NCI-H187 treated with DMSO at 0.1 percent for 48 hours (cell line): ENCODE measurements at regions not wholly inside any gene's neighbourhood (a gene's known extent, or its start where the extent isn't known, plus 50 kb on each side); places are given as distances from the start of the nearest gene placed in this dataset.
"Not testable (repeated sequence)": the region's sequence is repeated elsewhere in the genome, so short reads cannot be mapped to it uniquely, and the experiment has no call there.

Experiments
- DNase-seq: peaks from one replicate; lab custom pipeline; 2025; lab: John Stamatoyannopoulos, UW

DNA sequence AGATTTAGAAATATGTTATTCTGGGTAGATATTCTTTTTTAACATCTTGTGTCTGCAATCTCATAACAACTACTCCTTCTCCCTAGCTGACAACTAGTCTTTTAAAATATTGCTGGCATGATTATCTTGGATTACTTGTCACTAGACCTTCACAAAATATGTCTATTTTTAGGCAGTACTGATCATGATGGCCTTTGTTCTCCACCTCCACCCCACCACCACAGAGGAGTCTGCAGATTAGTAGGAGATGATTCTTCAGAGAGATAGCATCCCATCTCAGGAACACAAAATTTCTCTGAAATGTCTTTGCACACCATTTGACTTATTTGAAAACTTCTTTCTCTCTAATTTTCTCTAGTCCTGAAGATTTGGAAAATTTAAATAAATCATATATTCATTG is 338.1 kb upstream of the SPHKAP start:
- no peak for DNase-seq

DNA sequence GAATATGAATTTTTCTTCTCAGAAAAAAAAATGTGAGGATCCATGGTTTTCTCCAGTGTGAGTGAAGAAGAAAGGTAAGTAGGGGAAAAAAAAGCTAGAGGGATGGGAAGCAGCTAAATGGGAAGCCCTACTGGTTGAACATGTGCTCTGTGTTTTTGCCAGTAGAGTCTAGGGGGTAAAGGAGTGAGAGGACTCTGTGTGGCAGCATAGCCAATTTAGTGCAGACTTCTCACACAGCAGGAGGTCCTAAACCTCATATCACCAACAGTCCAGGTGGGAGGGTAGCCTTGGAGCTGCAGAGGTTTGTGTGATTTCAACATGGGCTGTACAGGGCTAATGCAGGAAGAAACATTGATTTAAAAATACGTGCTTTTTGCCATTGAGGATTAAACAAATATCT is 334.5 kb upstream of the SPHKAP start:
- DNase-seq, result no peak

DNA sequence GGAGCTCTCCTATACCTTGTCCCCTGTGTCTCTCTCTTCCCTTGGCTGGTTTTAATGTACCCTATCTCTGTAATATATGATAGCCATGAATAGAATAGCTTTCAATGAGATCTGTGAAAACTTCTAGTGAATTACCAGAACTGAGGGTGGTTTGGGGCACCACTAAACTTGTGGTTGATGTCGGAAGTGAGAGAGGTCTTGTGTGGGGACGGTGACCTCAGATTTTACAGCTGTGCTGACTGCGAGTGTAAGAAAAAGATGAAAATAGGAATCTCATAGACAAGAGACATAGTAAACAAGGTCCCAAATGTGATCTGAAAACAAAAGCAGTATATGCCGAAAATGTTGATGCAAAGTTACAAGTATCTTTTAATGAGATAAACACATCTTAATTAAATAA is 332.0 kb upstream of the SPHKAP start:
- DNase-seq, result not testable (repeated sequence)

DNA sequence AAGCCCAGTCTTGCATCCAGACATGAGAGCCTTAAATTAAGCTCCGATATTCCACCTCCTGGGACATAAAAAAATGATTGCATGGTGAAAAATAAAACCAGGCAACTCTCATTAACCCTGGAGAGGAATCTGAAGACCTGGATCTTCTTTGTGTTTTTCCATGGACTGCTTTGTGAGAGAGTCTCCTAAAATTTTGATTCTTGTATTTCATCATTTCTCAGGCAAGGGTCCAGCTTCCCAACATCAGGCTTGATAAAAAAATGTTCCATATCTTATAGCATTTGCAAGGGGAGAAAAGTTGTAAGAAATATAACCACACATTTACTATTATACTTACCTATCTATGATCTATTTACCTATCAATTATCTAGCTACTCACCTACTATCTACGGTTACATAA is 327.5 kb upstream of the SPHKAP start:
- DNase-seq, result no peak

DNA sequence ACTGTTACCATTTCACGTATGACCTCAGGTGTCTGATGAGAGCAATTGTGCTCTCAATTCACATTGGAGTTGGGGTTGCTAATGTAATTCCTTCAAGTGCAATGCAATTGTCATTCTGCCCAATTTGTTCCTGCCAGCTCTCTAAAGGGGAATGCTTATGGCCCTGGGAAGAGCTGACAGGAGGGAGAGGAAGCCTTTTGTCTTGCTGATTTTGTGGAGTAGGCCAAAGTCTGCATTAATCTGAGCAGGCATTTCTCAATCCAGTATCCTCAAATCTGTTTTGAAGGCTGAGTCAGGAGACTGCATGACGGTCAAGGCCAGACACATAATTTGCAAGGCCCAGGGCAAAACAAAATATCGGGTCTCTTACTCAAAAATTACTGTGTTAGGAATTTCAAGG is 326.4 kb upstream of the SPHKAP start:
- no peak for DNase-seq

DNA sequence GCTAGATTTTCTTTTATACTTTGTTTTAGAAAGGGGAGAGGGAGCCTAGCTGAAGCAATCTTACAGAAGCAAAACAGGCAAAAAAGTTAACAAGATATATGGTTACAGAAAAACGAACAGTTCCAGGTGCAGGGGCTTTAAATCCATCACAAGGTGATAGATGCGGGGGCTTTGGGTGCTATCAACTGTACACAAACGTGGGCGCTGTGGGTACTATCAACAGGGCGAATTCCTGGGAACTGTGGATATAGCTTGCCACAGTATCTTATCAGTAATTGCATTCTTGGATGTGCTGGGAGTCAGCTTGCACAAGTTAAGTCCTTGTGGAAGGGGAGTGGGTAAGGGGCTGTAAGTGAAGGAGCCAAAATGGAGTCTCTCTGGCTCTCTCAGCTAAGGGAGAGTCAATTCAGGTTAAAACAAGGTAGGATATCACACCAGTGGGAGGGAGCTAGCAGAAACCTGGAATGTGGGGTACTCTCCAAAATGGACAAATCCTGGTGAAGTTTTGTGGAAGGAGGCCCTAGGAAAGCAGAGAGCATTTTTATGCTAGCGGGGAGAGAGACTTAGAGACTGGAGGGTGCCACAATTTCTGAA is 325.8 kb upstream of the SPHKAP start:
- no peak for DNase-seq

DNA sequence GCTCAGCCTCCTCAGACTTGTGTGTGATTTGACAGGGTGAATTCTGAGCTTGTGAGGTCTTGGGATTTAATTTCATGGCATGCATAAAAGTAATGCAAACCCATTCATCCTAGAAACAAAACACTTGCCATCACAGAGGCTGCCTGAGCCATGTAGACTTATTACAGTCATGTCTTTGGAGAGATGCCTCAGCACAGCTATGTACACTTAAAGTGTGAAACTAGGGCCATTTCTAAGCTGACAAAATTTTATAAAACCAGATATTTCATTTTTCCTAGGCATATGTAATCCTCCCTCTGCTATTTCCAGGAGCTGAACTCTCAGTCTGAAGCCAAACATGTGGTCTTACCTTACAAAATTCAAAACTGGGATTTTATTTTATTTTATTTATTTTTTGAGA is 322.2 kb upstream of the SPHKAP start:
- no peak for DNase-seq

DNA sequence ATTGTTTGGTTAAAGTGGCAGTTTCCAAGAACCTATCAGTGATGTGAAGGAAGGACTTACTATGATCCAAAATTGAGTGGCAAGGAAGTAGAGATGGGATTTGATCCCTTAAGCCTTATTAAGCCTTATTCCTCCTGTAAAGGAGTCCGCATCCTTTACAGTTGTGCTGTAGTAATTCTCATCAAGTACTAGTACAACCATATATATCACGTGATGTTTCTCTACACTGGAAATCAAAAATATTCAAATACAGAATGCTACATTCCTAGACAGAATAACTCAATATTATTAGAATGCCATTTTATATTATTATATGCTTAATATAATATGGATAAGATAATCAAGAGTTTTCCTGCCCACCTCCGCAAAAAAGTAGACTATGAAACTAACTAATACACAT is 312.4 kb upstream of the SPHKAP start:
- DNase-seq, result no peak

DNA sequence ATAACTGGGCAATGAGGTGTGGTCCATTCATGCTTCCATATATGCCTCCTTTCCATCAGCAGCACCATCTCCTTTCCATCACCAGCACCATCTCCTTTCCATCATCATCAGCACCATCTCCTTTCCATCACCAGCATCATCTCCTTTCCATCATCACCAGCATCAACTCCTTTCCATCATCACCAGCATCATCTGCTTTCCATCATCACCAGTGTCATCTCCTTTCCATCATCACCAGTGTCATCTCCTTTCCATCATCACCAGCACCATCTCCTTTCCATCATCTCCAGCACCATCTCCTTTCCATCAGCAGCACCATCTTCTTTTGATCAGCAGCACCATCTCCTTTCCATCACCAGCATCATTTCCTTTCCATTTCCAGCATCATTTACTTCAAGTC is 297.5 kb upstream of the SPHKAP start:
- no peak for DNase-seq

DNA sequence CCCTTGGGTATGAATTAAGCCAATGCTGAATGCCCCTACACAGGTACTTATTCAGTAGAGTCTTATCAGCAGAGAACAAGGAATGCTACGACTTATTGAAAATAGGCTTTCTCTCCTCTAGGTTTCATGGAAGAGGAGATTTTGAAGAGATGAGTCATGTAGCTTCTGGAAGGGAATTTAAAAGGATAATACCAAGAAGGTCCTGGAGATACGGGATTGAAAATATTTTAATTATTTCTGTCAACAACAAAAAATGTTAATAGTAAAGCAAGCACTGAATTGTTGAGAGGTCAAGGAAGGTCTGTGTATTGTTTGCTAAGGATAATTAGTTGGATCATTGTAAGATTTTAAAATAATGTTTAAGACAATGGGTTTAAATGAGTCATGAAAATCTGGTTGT is 293.0 kb upstream of the SPHKAP start:
- no peak for DNase-seq

DNA sequence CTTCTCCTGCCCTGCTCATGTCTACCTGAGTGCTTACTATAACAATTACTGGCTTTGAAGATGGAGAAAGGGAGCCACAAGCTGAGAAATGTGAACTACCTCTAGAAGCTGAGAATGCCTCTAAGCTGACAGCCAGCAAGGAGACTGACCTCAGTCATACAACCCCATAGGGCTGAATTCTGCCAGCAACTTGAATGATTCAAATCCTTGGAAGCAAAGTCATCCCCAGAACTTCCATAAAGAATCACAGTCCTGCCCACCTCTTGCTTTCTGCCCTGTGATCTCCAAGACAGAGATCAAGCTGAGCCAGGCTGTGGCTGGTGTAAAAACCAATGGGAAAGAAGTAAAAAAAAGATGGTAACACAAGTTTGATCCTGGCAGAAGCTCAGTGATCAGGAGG is 288.2 kb upstream of the SPHKAP start:
- no peak for DNase-seq

DNA sequence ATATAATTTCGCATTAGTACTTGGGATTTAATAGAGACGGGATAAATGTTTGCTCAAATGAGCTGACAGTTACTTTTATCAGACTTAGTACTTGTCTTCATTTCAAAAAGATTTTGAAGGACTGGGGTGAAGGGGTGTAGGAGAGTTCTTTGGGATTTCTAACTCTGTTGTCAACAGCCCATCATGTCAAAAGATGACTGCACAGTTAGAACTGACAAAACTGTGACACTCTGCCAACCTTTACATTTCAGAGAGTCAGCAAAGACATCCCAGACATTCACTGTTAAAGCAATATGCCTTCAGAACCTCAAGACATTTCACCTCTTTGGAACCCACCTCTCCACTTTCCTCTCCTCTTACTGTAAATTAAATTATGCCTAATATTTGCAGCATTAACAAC is 285.4 kb upstream of the SPHKAP start:
- DNase-seq, result no peak

DNA sequence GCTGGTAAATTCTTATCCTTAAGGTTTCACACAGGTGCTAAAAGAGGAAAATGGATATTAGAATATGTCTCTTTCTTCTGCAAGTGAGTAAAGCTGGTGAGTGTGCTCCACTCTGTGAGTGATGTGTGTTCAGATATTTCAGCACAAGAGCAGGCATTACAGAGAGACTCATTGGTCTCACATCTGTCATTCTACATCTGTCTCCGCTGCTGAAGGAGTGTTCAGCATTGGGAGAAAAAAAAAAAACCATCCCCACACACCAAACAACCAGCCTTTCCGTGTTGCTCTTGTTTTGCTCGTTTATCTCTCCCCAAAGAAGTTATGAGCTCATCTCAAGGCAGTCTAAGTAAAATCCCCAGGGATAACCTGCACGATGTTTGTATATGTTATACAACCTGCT is 283.9 kb upstream of the SPHKAP start:
- DNase-seq, result no peak

DNA sequence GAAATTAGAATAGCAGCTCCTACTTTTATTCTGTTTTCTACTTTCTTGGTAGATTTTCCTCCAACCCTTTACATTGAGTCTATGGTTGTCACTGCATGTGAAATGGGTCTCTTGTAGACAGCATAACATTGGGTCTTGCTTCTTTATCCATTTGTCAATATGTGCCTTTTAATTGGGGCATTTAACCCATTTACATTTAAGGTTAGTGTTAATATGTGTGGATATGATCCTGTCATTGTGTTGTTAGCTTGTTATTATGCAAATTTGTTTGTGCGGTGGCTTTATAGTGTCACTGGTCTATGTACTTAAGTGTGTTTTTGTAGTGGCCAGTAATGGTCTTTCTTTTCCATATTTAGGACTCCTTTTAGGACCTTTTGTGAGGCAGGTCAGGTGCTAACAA is 276.9 kb upstream of the SPHKAP start:
- no peak for DNase-seq

DNA sequence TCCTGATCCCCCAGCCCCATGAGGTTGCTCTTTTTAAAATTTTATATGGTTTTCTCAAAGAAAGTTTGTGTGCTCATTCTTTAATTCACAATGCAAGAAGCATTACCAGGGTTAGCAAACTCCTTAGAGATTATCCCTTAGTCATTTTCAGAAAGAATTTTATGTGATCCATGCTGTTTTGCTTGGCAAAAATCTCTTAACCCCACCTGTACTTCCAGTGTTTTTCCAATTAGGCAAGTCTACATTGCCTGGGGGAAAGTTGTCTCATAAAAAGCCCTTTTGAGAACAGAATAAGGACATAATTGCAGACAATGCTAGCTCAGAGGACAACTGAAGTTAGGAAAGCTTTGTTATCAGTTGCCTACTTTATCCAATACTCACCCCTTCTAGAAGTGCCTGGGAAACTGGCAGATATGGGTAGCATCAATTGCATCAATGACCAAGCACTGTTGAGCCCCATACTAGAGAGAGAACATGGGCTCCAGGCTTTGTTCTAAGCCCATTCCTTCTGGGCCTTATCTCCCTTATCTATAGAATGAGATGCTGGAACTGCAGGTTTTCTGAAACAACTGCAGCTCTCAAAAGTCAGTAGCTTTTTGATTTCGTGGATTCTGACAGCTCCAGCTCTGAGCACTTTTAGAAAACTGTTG is 265.9 kb upstream of the SPHKAP start:
- no peak for DNase-seq

DNA sequence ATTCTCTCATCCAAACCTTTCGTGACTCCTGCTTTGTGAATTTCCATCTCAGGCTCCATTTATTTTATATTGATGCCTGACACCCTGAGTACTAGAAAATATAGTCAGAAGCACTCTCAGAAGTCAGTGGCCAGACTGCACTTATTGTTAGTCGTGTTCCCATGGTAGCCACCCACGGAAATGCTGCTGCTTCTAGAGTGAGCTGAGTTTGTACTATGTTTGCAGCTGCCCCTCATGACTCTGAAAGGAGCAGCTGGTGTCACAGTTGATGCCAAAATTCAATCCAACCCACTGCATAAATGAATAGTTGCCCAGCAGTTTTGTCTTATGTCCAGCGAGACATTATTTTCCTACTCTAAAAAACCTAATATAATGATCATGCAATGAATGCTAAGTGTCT is 265.2 kb upstream of the SPHKAP start:
- DNase-seq, result peak; percentile 79

DNA sequence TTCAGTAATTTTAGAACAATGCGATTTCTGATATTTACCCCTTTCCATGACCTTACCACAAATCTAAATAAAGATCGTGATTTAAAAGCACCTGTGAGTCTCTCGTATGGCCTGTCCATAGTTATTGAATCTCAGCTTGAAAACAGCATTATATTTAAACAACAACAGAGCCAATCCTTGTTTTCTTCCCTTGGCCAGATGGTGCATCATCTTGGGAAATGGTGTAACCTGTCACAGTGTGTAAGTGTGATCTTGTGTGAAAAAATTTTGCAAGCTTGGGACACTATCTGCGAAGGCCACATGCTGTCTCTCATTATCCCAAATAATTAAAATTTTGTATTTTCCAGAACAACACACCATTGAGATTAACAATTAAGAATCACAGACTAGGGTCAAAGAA is 262.7 kb upstream of the SPHKAP start:
- DNase-seq, result no peak

DNA sequence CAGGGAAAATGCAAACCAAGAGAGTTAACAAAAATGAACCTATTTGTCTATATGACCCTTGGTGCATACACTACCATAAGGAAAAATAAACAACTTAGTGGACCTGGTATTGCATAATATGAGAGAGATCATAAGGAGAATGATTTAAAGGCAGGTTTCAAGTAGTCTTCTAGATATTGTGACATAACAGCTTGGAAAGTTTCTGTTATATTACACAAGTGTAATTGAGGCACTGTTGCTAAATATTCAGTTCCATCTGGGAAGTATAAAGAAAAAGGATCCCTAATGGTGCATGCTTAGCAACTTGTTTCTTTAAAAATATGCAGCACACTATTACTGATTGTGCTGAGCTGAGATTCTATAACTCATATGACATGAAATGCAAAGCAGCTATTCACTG is 252.2 kb upstream of the SPHKAP start:
- DNase-seq, result no peak

DNA sequence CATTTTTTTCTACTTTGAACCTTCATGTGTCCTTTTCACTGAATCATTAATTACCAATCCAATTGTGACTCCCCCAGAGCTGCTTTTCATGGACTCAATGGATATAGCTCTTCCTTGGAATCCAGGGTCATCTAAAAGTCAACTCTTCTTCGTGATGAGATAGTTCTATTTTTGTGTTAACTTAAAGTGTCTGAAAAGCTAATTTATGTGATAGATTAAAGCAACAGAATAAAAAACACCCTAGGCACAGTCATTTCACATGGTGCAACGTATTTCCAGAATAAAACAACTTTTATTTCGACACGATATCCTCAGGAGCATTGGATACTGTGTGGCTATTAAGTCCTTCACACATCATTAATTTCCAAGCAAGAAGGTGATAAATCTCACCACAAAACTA is 250.6 kb upstream of the SPHKAP start:
- no peak for DNase-seq

DNA sequence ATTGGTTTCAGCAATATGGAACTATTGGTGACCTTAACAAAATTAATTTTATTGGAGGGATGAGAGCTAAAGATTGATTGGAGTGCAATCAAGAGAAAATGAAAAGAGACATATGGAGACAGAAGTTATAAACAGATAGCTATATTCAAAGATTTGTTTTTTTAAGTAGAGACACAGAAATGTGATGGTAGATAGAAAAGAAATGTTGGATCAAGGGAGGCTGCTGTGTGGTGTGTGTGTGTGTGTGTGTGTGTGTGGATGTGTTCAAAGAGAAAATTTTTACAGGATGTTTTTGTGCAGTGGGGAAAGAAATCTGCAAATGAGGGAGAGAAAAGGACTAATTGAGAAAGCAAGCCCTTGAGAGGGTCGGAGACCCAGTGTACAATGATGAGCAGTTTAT is 249.5 kb upstream of the SPHKAP start:
- no peak for DNase-seq

DNA sequence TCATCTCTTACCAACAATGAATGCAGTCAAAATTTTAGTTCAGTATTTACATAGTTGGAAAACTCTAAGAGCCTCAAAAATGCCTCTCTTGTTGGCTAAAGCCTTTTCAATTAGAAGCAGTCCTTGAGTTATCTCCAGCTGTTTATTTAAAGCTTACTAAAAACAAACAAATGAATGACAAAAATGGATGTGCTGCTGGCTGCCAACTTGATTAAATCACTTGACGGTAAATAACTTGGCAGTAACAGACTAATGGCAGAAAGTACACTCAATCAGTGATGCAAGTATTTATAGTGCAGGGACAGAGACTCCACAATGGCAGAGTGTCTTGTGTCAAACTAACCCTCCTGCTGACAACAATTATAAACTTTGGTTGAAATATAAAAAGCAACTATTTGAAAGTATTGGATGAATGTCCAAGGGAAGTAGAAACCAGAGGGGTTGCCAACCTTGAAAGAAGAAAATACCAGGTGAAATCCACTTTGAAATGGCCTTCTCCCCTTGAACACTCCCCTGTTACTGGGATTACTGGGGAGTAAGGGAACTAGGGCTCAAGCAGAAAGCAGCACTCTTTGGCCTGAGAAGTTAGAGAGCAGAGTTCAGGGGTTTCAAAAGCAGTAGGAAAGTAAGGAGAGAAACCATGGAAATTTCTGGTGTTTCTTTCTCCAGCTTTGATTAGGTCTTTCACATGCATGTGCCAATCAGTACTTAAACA is 245.2 kb upstream of the SPHKAP start:
- DNase-seq, result no peak

DNA sequence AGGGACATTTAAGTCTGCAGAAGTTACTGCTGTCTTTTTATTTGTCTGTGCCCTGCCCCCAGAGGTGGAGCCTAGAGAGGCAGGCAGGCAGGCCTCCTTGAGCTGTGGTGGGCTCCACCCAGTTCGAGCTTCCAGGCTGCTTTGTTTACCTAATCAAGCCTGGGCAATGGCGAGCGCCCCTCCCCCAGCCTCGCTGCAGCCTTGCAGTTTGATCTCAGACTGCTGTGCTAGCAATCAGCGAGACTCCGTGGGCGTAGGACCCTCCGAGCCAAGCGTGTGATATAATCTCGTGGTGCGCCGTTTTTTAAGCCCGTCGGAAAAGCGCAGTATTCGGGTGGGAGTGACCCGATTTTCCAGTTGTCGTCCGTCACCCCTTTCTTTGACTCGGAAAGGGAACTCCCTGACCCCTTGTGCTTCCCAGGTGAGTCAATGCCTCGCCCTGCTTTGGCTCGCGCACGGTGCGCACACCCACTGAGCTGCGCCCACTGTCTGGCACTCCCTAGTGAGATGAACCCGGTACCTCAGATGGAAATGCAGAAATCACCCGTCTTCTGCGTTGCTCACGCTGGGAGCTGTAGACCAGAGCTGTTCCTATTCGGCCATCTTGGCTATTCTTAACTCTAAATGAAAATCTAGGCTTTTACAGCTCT is 244.0 kb upstream of the SPHKAP start:
- not testable (repeated sequence) for DNase-seq

DNA sequence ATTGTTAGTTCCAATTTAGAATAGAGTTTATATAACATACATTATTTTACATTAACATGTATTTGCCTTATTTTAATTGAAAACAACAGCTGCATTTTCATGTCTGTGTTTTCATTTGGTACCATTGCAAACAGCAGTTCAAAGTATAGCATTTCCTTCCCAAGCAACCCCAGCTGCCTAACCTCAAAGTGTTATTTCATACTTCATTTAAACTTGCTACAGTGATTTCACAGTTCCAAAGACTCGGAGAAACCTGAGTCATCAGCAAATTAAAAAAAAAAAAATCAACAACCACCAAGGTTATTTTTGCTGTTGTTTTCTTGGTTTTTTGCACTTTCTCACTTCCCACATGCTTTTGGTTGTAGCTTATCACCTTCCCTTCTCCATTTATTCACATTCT is 236.5 kb upstream of the SPHKAP start:
- no peak for DNase-seq
